ENCODE measurements at regions not wholly inside any gene's neighbourhood (a gene's known extent, or its start where the extent isn't known, plus 50 kb on each side); places are given as distances from the start of the nearest gene placed in this dataset.

- TF ChIP-seq POLR2A (IDR thresholded peaks at IDR 0.05; ENCODE audit: low read length) (no peak), GATA1 (IDR thresholded peaks at IDR 0.05; ENCODE audit: low read depth, low read length) (no peak)
Observed at GRCh38 chr6:15936503-15936902, 192.4 kb upstream of the MYLIP start.
